GM19455 (cell line): ENCODE measurements at regions not wholly inside any gene's neighbourhood (a gene's known extent, or its start where the extent isn't known, plus 50 kb on each side); places are given as distances from the start of the nearest gene placed in this dataset.

Experiments
- ATAC-seq: cut with Tn5 transposase; IDR thresholded peaks from one replicate; pipeline ENCODE4 v1.9.1; 2021; ENCODE audit not compliant: unreplicated experiment

DNA sequence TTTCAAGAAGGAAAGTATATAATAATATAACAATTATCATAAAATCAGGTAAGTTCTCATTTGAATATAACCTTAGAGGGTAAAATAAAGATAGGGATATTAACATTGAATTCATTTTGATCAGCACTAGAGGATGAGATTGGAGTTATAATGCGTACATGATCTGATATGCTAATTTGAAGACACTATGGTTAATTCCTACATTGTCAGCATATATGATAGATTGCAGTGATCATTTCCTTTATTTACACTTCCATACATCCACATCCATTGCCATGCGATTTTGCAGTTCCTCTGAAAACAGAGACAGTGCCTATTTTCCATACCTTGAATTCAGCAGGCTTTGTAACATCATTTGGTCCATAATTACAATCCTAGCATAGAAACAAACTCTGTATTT lies 519.2 kb downstream of the CCDC85A start:
- ATAC-seq: no peak

- ATAC-seq: no peak
Observed at GRCh38 chr2:56705713-56706112, 521.9 kb downstream of the CCDC85A start.

- no peak for ATAC-seq
Observed at GRCh38 chr2:56707218-56707617, 523.4 kb downstream of the CCDC85A start.

- ATAC-seq: no peak
Observed at GRCh38 chr2:56707650-56708049, 523.9 kb downstream of the CCDC85A start.

GRCh38 chr2:56709181-56709580 lies 525.4 kb downstream of the CCDC85A start:
- no peak for ATAC-seq

DNA sequence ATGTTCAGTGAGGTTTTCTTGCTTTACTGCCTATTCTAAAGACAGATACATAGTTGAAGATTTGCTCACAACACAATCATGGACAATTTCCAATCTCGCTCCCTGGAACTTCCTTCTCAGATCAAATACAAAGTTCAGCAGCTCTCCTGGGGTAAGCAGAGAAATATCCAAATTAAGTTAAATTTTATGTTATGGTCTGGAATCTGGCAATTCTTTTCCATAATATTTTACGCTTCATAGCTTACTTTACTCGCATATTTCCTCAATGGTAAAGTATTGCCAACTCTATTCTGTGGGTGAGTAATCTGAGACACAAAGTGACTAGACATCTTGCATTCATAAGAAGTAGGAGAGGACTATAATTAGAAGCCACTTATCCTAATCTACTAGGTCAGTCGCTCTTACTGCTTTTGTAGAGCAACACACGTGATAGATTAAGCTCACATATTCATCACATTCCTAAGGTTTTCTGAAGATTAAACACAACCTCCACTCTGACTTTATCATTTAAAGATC lies 529.4 kb downstream of the CCDC85A start:
- no peak for ATAC-seq

DNA sequence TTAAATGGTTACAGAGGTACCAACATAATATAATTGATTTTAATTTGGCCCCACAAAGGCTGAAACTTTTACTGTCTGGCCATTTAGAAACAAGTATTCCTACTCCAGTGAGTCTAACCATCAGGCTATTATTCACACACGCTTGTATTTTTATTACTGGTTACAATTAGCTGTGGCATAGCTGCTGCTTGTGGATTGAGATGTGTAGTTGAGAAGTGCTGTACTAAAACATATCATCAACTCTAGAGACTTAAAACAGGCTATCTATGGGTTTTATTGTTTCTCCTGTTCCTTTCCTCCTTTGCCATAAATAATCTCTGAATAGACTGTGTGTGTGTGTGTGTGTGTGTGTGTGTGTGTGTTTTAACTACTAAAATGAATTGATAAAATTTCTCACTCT lies 530.2 kb downstream of the CCDC85A start:
- no peak for ATAC-seq

GRCh38 chr2:56714400-56714799 lies 530.6 kb downstream of the CCDC85A start:
- ATAC-seq: no peak

DNA sequence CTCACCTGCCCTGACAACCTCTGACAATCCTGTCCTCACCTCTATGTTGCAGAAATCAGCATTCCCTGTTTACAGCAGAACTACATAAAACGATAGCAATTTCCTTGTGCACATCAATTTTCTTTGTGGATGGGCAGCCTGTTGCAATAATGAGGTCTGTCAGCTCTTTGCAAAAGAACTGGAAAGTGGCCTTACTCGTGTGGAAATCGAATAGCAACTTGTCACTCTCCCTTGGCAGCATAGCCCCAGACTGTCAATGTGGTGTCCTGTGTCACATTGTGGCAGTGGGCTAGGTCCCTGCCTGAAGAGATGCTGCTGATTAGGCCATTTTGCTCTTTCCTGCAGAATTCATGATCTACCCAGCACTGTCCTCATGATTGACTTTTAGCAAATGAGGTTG lies 531.9 kb downstream of the CCDC85A start:
- no peak for ATAC-seq

- no peak for ATAC-seq
Observed at GRCh38 chr2:56718413-56718812, 534.6 kb downstream of the CCDC85A start.

GRCh38 chr2:56729212-56729611 lies 545.4 kb downstream of the CCDC85A start:
- no peak for ATAC-seq

GRCh38 chr2:56732946-56733345 lies 549.2 kb downstream of the CCDC85A start:
- ATAC-seq: no peak

- ATAC-seq: no peak
Observed at GRCh38 chr2:56739413-56739812, 555.6 kb downstream of the CCDC85A start.

GRCh38 chr2:56741601-56742102 lies 557.9 kb downstream of the CCDC85A start:
- ATAC-seq: no peak

- no peak for ATAC-seq
Observed at GRCh38 chr2:56743807-56744206, 560.0 kb downstream of the CCDC85A start.

DNA sequence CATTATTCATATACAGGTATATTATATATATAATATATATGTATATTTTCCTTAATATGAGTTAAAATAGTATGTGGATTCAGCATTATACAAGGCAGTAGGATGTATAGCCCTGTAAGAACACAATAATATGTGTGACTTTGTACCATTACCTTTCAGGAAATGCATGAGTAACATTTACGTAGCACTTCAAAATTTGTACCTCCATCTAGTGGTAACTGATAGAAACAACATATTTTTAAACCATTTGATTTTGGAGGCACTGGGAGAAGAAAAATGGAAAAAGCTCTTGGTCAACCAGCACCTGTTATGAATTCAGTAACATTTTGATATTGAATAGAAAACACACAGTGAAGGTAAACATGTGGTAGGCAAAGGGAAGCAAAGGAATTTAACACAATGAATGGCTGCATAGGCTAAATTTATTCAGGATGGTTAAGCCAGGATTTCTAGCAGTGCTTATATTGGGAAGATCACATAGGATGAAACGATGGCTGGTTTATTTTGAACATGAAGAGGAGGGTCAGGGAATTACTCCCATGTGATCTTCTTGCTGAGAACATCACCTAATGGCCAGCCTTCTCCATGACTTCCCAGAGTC lies 565.5 kb downstream of the CCDC85A start:
- ATAC-seq: no peak

DNA sequence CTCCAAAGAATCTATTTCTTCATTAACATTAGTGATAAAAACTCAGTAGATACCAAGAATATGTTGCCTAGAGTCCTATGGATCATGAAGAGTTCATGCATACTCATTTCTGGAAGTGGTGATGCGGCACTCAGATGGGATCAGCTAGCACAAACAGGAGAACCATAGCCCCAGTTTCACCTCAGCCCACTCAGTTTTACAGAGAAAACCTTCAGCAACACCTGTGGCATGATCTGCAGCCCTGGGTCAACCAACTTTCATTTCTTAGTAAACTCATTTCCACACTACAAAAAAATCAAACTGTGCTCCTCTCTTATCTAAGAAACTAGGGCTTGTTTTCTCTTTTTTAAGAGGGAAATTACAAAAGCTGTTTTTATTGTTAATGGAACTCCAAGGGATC lies 569.4 kb downstream of the CCDC85A start:
- no peak for ATAC-seq

- ATAC-seq: no peak
Observed at GRCh38 chr2:56754066-56754615, 570.4 kb downstream of the CCDC85A start.

DNA sequence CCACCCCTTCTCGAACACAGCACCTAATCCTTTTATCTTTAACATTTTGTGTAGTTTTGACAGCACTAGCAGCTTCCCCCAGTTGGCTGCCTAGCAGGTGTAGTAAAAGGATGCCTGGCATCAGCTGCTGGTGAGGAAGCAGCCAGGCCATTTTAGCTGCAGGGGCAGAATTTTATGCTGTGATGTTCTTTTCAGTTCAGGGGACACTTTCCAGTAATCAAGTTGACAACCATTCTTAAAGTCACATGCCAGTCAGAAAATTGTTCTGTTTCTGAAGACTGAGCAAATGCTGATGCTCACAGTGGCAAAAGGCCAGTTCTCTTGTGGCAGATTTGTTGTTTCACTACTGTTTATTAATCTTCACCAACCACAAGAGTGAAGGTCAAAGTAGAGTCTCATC lies 570.8 kb downstream of the CCDC85A start:
- no peak for ATAC-seq

- no peak for ATAC-seq
Observed at GRCh38 chr2:56757884-56758545, 574.2 kb downstream of the CCDC85A start.

DNA sequence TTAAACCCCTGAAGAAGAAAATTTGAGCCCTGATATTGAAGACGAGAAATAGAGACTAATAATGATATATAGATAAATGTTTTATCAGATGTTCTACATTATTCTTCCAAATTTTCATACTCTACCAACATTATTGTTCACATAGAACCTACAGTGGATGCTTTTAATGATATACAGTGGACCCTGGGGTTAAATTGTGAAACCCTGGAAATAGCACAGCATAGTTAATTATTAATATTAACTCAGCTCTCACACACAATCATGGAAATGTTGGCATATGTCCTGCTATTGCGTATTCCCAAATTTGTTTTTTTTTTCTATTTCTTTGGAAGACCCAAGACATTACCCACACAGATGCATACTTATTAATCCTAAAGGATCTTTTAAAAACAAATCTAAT lies 579.9 kb downstream of the CCDC85A start:
- no peak for ATAC-seq

DNA sequence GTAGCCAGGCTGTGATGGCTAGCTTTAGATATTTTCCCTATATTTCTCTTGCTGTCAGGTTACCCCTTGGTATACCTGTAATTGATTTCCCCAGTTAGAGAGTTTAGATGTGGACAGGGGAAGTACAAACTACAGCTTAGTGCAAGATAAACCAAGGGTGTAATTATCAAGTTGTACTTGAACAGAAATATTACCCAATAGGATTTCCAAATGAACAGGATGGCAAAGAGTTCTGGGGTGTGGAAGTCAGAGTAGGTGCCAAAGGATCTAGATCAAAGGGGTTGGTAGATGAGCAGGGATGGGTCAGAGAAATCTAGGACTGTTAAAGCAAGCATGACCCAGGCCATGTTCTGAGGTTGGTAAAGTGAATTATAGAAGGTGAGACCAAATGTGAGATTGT lies 585.2 kb downstream of the CCDC85A start:
- ATAC-seq: no peak
